Prostate gland (tissue), 2 donors: ENCODE measurements at regions not wholly inside any gene's neighbourhood (a gene's known extent, or its start where the extent isn't known, plus 50 kb on each side); places are given as distances from the start of the nearest gene placed in this dataset.

Experiments
- DNase-seq: peaks from one replicate; pipeline ENCODE4 v3.0.0-alpha.2; 2019; ENCODE audit warnings: low spot score
- H3K27ac ChIP-seq, 2 donors: fragments of 200-600 bp; sonication (generic); 2 replicates each; pipeline ENCODE4 v1.5.1; 2017 to 2019
- H3K27me3 ChIP-seq: fragments of 200-600 bp; sonication (generic); replicated peaks from 2 replicates; pipeline ENCODE4 v1.5.1; 2019; ENCODE audit not compliant: insufficient read depth
- H3K36me3 ChIP-seq, 2 donors: fragments of 200-600 bp; sonication (generic); 1 replicate in 1 of 2; 2 replicates in 1 of 2; pipeline versions ENCODE4 v1.5.1 to v1.8.1; 2017 to 2019
- H3K4me1 ChIP-seq: fragments of 200-600 bp; sonication (generic); replicated peaks from 2 replicates; pipeline ENCODE4 v1.5.1; 2019
- H3K4me3 ChIP-seq, 2 donors: fragments of 200-600 bp; sonication (generic); 2 replicates each; pipeline ENCODE4 v1.5.1; 2017 to 2019
- H3K9me3 ChIP-seq: fragments of 200-600 bp; sonication (generic); 2 replicates; pipeline ENCODE4 v1.5.1; 2017
- POLR2A ChIP-seq: fragments of 450-650 bp; IDR thresholded peaks from one replicate; pipeline ENCODE4 v1.6.1; 2016; ENCODE audit warnings: antibody characterized with exemption, mild to moderate bottlenecking
- POLR2AphosphoS5 ChIP-seq: sonication (generic); formaldehyde crosslinking; IDR thresholded peaks from one replicate; pipeline ENCODE4 v1.6.1; 2017; ENCODE audit warnings: antibody characterized with exemption
- WGBS: methylation state at CpG from one replicate; pipeline ENCODE4 v1.1.5; 2018; 5-methylcytosine and 5-hydroxymethylcytosine counted together
- intact Hi-C: fragments of 100-400 bp; cut with DNase I; formaldehyde crosslinking; loops from one replicate; pipeline ENCODE4 v1.14.2; 2022
- TF ChIP-seq, protein P1 (sequence below), 4 experiments: fragments of 200-600 bp in 2 of 4; fragments of 450-650 bp in 2 of 4; sonication (generic) in 2 of 4; IDR thresholded peaks; 1 replicate in 3 of 4; 2 replicates in 1 of 4; pipeline ENCODE4 v1.5.1; 2016 to 2019; ENCODE audit warnings: antibody characterized with exemption in 4 of 4, mild to moderate bottlenecking in 2 of 4, moderate library complexity in 2 of 4

DNA sequence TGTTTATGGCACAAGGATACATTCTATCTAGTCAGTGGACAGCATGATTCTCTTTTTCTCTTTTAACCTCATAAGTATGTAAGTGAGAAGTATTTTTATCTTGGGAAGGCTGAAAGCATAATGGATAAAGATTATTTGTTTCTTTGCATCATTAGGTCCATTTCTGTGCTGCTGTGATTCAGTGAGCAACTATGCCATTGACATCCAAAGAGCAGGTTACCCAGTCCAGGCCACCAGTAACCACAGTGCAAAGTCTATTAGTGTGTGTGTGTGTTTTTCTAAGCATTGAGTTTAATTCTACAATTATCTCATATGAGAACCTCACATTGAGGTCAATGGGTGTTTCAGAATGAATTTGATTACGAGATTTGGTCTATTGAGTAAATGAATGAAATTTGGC lies 158.8 kb upstream of the DACH1 start:
- H3K36me3 ChIP-seq = no peaks in the 10 kb centered on the region
- TF ChIP-seq, protein P1, sequence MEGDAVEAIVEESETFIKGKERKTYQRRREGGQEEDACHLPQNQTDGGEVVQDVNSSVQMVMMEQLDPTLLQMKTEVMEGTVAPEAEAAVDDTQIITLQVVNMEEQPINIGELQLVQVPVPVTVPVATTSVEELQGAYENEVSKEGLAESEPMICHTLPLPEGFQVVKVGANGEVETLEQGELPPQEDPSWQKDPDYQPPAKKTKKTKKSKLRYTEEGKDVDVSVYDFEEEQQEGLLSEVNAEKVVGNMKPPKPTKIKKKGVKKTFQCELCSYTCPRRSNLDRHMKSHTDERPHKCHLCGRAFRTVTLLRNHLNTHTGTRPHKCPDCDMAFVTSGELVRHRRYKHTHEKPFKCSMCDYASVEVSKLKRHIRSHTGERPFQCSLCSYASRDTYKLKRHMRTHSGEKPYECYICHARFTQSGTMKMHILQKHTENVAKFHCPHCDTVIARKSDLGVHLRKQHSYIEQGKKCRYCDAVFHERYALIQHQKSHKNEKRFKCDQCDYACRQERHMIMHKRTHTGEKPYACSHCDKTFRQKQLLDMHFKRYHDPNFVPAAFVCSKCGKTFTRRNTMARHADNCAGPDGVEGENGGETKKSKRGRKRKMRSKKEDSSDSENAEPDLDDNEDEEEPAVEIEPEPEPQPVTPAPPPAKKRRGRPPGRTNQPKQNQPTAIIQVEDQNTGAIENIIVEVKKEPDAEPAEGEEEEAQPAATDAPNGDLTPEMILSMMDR (IDR thresholded peaks at IDR 0.05) = no peak
- TF ChIP-seq POLR2A (no peak), POLR2AphosphoS5 (no peak)
- intact Hi-C loops = no loop called here
- no peak for DNase-seq
- WGBS = 95% methylated on average over 1 of the region's 1 CpG
- no peak overlapping the region for H3K27ac ChIP-seq
- no peak overlapping the region for H3K4me3 ChIP-seq
- H3K4me1 ChIP-seq = no peaks in the 10 kb centered on the region
- no peaks in the 10 kb centered on the region for H3K27me3 ChIP-seq
- H3K9me3 ChIP-seq = no peaks in the 10 kb centered on the region

DNA sequence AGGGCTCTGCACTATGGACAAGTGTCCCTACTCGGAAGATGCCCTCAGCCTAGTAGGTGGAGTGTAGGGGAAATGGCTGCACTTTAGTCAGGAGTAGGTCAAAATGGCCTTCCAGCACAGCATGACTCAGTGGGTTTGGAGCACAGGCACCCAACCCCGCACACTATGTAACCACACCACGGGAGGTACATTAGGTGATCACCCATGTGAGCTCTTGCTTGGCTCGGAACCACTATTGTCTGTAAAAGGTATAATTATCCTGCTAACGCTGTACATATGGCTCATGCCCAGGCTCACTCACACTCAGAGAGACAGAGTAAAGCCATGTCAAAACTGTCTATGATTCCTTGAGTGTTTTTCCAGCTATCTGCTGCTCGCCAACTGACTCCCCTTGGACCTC lies 156.9 kb upstream of the DACH1 start:
- WGBS = 88% methylated on average over 6 of the region's 6 CpGs
- no peaks in the 10 kb centered on the region for H3K36me3 ChIP-seq
- no peak overlapping the region for H3K27ac ChIP-seq
- TF ChIP-seq, protein P1 (IDR thresholded peaks at IDR 0.05) = no peak
- no peak for TF ChIP-seq POLR2A
- TF ChIP-seq POLR2AphosphoS5 = no peak
- no peak for DNase-seq
- no peaks in the 10 kb centered on the region for H3K4me1 ChIP-seq
- H3K27me3 ChIP-seq = no peaks in the 10 kb centered on the region
- intact Hi-C loops = no loop called here
- no peaks in the 10 kb centered on the region for H3K9me3 ChIP-seq
- H3K4me3 ChIP-seq = no peak overlapping the region

DNA sequence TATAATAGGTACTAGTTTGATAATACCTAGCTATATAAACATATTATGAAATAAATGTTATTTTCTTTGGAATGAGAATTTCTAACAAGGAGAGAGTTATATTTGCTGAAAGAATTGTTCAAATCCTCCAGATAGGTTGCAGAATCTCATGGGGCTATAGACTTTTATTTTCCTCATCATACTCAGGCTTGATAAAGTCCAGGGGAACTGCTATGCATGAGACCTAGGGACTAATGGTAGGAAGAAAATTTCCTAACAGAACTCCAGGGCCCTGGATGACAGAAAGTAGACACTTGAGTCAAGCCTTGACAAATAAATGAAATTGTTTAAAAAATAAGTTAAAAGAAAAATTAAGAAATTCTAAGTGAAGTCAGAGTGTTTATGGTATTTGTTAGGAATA lies 138.5 kb upstream of the DACH1 start:
- TF ChIP-seq POLR2AphosphoS5 (no peak), POLR2A (no peak)
- TF ChIP-seq, protein P1 (IDR thresholded peaks at IDR 0.05) = no peak
- no peaks in the 10 kb centered on the region for H3K36me3 ChIP-seq
- H3K9me3 ChIP-seq = no peaks in the 10 kb centered on the region
- no peaks in the 10 kb centered on the region for H3K4me1 ChIP-seq
- H3K27me3 ChIP-seq = no peaks in the 10 kb centered on the region
- intact Hi-C loops = no loop called here
- DNase-seq = no peak
- H3K27ac ChIP-seq = no peak overlapping the region
- H3K4me3 ChIP-seq = no peak overlapping the region

DNA sequence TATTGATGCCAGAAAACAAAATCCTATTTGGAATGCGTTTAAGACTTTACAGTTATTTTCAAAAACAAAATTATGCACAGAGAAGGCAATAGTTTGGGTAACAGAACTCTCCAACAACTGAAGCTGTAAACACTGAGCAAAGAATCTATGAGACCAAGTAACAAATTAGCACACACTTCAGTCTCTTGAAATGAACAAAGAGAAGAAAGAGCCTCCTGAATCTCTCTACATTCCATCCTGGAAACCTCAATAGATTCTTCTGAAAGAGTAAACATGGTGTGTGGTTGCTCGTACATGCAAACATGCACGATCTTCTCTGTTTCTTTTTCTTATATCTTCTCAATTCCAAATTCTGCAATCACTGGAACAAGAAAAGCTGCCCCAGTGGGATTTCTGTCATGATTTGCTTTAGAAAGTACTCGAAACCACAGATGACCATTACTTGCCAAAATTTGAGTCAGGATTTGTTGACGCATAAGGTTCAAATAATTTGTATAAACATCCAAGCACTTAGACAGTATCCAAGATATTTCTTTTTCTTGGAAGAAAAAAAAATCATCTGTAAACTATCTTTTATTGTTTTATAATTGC lies 137.9 kb upstream of the DACH1 start:
- Histone ChIP-seq H3K27ac (no peak overlapping the region), H3K9me3 (no peaks in the 10 kb centered on the region), H3K27me3 (no peaks in the 10 kb centered on the region), H3K4me1 (no peaks in the 10 kb centered on the region), H3K36me3 (no peaks in the 10 kb centered on the region), H3K4me3 (no peak overlapping the region)
- intact Hi-C loops = no loop called here
- no peak for DNase-seq
- 51% methylated on average over 5 of the region's 5 CpGs for WGBS
- no peak for TF ChIP-seq POLR2AphosphoS5
- TF ChIP-seq, protein P1 (IDR thresholded peaks at IDR 0.05) = no peak
- TF ChIP-seq POLR2A = no peak

DNA sequence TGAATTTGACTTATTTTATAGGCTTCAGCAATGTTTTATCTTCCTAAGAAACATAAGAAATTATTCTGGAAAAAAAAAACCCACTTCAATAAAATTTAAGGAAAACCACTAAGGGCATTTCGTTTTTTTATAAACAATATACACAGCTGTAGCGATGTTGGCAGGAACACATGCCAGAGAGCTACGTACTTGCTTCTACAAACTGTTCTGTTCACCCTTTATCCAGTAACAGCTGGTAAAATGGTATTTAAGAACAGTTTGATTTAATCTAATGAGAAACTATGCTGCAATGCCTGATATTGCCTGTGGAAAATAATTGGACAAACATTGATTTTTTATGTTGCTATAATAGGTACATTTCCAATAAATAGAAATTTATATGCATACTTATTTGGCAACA lies 137.2 kb upstream of the DACH1 start:
- Histone ChIP-seq H3K9me3 (no peaks in the 10 kb centered on the region), H3K4me3 (no peak overlapping the region), H3K27ac (no peak overlapping the region), H3K27me3 (no peaks in the 10 kb centered on the region), H3K36me3 (no peaks in the 10 kb centered on the region), H3K4me1 (no peaks in the 10 kb centered on the region)
- TF ChIP-seq, protein P1 (IDR thresholded peaks at IDR 0.05) = no peak
- TF ChIP-seq POLR2A (no peak), POLR2AphosphoS5 (no peak)
- 28% methylated on average over 3 of the region's 3 CpGs for WGBS
- DNase-seq = no peak
- intact Hi-C loops = no loop called here
